ENCODE measurements at regions not wholly inside any gene's neighbourhood (a gene's known extent, or its start where the extent isn't known, plus 50 kb on each side); places are given as distances from the start of the nearest gene placed in this dataset.

GRCh38 chr11:15446315-15446714 lies 331.6 kb downstream of the INSC start:
- Histone ChIP-seq H3K9me3 (no peaks in the 10 kb centered on the region), H3K4me3 (no peak overlapping the region), H3K27me3 (peaks cover 0 to 20% (median 0%) of the 10 kb centered on the region in 7 donors), H3K36me3 (no peaks in the 10 kb centered on the region), H3K27ac (no peak overlapping the region), H3K4me1 (no peaks in the 10 kb centered on the region)
- no peak for ATAC-seq
- intact Hi-C loops (cut with DNase I): loop anchor here in 1 of 10 donors (5.0 kb wide), 1 partner anchor 126 kb away; no protein-coding TSS in a partner anchor
- no peak for DNase-seq
- WGBS, 2 donors: 87 to 92% methylated on average over 4 of the region's 4 CpGs
- no peak for TF ChIP-seq CTCF (IDR thresholded peaks at IDR 0.05)

- WGBS, 2 donors: 82% methylated on average over 3 of the region's 3 CpGs
- DNase-seq (no peak), ATAC-seq (no peak)
Measured at GRCh38 chr11:15446929-15447328, 332.2 kb downstream of the INSC start.

GRCh38 chr11:15451713-15452112 lies 337.0 kb downstream of the INSC start:
- no peaks in the 10 kb centered on the region for H3K36me3 ChIP-seq
- H3K9me3 ChIP-seq: peaks cover 0 to 14% (median 4%) of the 10 kb centered on the region in 11 donors
- WGBS, 2 donors: 93% methylated on average over 2 of the region's 2 CpGs
- H3K4me3 ChIP-seq: no peak overlapping the region
- DNase-seq (no peak), ATAC-seq (no peak)
- H3K4me1 ChIP-seq: no peaks in the 10 kb centered on the region
- TF ChIP-seq CTCF (IDR thresholded peaks at IDR 0.05): no peak
- no peak overlapping the region for H3K27ac ChIP-seq
- H3K27me3 ChIP-seq: peaks cover 0 to 14% (median 0%) of the 10 kb centered on the region in 7 donors
- intact Hi-C loops (cut with DNase I): no loop called here

More at GRCh38 chr11:15446929-15447328, 332.2 kb downstream of the INSC start:
- H3K9me3 ChIP-seq: no peaks in the 10 kb centered on the region
- no peak overlapping the region for H3K27ac ChIP-seq
- intact Hi-C loops (cut with DNase I): loop anchor here in 1 of 10 donors (5.0 kb wide), 1 partner anchor 125 kb away; no protein-coding TSS in a partner anchor
- TF ChIP-seq CTCF (IDR thresholded peaks at IDR 0.05): no peak
- peaks cover 0 to 17% (median 0%) of the 10 kb centered on the region in 7 donors for H3K27me3 ChIP-seq
- H3K4me3 ChIP-seq: no peak overlapping the region
- no peaks in the 10 kb centered on the region for H3K4me1 ChIP-seq
- no peaks in the 10 kb centered on the region for H3K36me3 ChIP-seq

DNA sequence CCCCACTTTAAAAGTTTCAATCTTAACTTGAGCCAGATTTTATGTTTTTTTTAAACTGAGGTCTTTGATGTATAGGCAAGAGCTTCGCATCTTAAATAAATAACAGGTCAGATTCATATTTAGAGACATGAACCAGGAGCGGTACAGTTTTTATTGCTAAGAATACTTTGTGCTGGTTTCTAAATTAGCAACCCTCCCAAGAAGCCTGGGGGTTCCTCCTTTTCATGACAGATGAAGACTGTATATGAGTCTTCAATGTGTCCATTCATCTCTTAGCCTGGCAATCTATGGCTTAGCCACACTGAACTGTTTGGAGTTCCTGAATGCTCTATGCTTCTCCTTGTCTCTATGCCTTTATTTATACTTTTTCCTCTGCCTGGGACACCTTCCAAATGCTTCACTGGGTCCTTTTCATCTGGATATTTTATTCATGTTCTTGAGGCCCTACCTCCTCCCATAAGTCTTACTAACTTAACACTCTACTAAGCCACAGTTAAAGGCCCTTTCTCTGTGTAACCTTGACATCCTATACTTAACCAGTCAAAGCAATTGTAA lies 338.6 kb downstream of the INSC start:
- intact Hi-C loops (cut with DNase I): no loop called here
- Histone ChIP-seq H3K4me1 (no peaks in the 10 kb centered on the region), H3K27me3 (peaks cover 0 to 5% (median 0%) of the 10 kb centered on the region in 7 donors), H3K27ac (no peak overlapping the region), H3K36me3 (no peaks in the 10 kb centered on the region), H3K4me3 (no peak overlapping the region), H3K9me3 (peaks cover 0 to 14% (median 4%) of the 10 kb centered on the region in 11 donors)
- DNase-seq (no peak), ATAC-seq (no peak)
- TF ChIP-seq CTCF (IDR thresholded peaks at IDR 0.05): no peak
- WGBS, 2 donors: 94 to 95% methylated on average over 2 of the region's 2 CpGs

Data from heart right ventricle (tissue), 16 donors.